Neural progenitor cell (in vitro differentiated cells): ENCODE measurements at regions not wholly inside any gene's neighbourhood (a gene's known extent, or its start where the extent isn't known, plus 50 kb on each side); places are given as distances from the start of the nearest gene placed in this dataset.

Source experiments
- DNase-seq: peaks from one replicate; pipeline ENCODE4 v3.0.0-alpha.2; 2016; ENCODE audit warnings: low spot score
- H2AFZ ChIP-seq: fragments of 200-600 bp; sonication (generic); replicated peaks from 2 replicates; pipeline ENCODE4 v1.6.1; 2016; ENCODE audit warnings: antibody characterized with exemption
- H3F3A ChIP-seq: fragments of 200-600 bp; sonication (generic); 2 replicates; pipeline ENCODE4 v1.6.1; 2016; ENCODE audit warnings: antibody characterized with exemption, low read depth
- H3K27ac ChIP-seq: fragments of 200-600 bp; sonication (generic); 2 replicates; pipeline ENCODE4 v1.5.1; 2016; ENCODE audit warnings: mild to moderate bottlenecking
- H3K27me3 ChIP-seq: fragments of 200-600 bp; sonication (generic); 2 replicates; pipeline ENCODE4 v1.6.1; 2016; ENCODE audit warnings: mild to moderate bottlenecking, moderate library complexity
- H3K36me3 ChIP-seq: fragments of 200-600 bp; sonication (generic); 2 replicates; pipeline ENCODE4 v1.5.1; 2016
- H3K4me1 ChIP-seq: fragments of 200-600 bp; sonication (generic); 2 replicates; pipeline ENCODE4 v1.6.1; 2016; ENCODE audit warnings: mixed run types
- H3K4me2 ChIP-seq: fragments of 200-600 bp; sonication (generic); 2 replicates; pipeline ENCODE4 v1.6.1; 2016
- H3K4me3 ChIP-seq: fragments of 200-600 bp; sonication (generic); 2 replicates; pipeline ENCODE4 v1.5.1; 2016
- H3K79me2 ChIP-seq: fragments of 200-600 bp; sonication (generic); 2 replicates; pipeline ENCODE4 v1.6.1; 2016; ENCODE audit warnings: low read depth
- H3K9ac ChIP-seq: fragments of 200-600 bp; sonication (generic); 2 replicates; pipeline ENCODE4 v1.6.1; 2016
- H3K9me3 ChIP-seq: fragments of 200-600 bp; sonication (generic); 2 replicates; pipeline ENCODE4 v1.5.1; 2016; ENCODE audit warnings: low read depth
- H4K20me1 ChIP-seq: fragments of 200-600 bp; sonication (generic); 2 replicates; pipeline ENCODE4 v1.6.1; 2016; ENCODE audit warnings: low read depth
- H3K27ac Mint-ChIP-seq: 3 replicates; pipeline ENCODE4 v1.8.0; 2021; ENCODE audit warnings: mixed read lengths
- H3K27me3 Mint-ChIP-seq: 2 replicates; pipeline ENCODE4 v1.8.0; 2022; ENCODE audit warnings: low read depth, mild to moderate bottlenecking, inconsistent platforms, moderate library complexity, mixed read lengths; ENCODE audit not compliant: insufficient read depth
- H3K36me3 Mint-ChIP-seq: 3 replicates; pipeline ENCODE4 v1.8.0; 2021; ENCODE audit warnings: mixed read lengths
- H3K4me1 Mint-ChIP-seq: 3 replicates; pipeline ENCODE4 v1.8.0; 2021; ENCODE audit warnings: mixed read lengths
- H3K4me3 Mint-ChIP-seq: 3 replicates; pipeline ENCODE4 v1.8.0; 2021; ENCODE audit warnings: mild to moderate bottlenecking, moderate library complexity, mixed read lengths
- H3K9me3 Mint-ChIP-seq: 3 replicates; pipeline ENCODE4 v1.8.0; 2020; ENCODE audit warnings: mixed read lengths
- EZH2 ChIP-seq: fragments of 200-600 bp; sonication (generic); IDR thresholded peaks from 2 replicates; pipeline ENCODE4 v1.6.1; 2017; ENCODE audit warnings: antibody characterized with exemption, mild to moderate bottlenecking, moderate library complexity
- EZH2phosphoT487 ChIP-seq: fragments of 200-600 bp; sonication (generic); IDR thresholded peaks from 2 replicates; pipeline ENCODE4 v1.6.1; 2017; ENCODE audit warnings: antibody characterized with exemption
- TF ChIP-seq, protein P1 (sequence below): fragments of 200-600 bp; sonication (generic); IDR thresholded peaks from 2 replicates; pipeline ENCODE4 v1.5.1; 2017; ENCODE audit warnings: antibody characterized with exemption, mild to moderate bottlenecking

DNA sequence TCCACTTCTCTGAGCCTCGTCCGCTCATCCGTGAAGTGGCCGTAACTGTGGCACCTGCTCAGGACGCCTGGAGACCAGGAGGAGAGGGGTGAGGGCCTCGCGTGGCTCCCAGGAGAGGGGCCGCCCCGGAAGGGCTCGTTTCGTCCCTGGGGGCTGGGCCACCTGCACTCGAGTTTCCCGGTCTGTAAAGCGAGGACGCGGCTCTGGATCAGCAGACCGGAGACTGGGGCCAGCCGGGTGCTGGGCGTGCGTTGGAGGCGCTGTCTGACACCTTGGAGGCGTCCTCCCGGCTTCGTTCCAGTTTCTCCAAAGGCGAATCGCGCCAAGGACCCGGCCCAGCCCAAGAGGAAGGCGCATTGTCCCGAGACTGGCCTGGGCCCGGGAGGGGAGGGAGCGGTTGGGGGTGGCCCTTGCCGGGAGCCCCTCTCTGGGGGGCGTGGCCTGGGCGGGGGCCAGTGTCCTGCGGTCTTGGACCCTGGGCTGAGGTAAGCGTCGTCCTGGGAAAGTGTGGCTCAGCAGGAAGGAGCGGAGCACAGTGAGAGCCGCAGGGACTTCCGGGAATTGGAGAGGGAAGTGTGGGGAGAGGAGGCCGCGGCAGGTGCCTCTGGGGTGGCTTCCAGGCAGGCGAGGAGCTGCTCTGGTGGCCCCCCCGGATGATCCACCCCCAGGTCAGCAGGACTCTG is 89.6 kb downstream of the FOXL3 start:
- no peaks in the 10 kb centered on the region for H4K20me1 ChIP-seq
- no peaks in the 10 kb centered on the region for H3K36me3 Mint-ChIP-seq
- peaks cover 14% of the 10 kb centered on the region for H3K27me3 Mint-ChIP-seq
- H3K4me3 ChIP-seq = peak overlapping the region; percentile 34
- no peaks in the 10 kb centered on the region for H3K9me3 ChIP-seq
- H3K4me1 ChIP-seq = peaks cover 11% of the 10 kb centered on the region
- no peaks in the 10 kb centered on the region for H3K79me2 ChIP-seq
- peaks cover 15% of the 10 kb centered on the region for H3F3A ChIP-seq
- H3K9ac ChIP-seq = no peak overlapping the region
- H2AFZ ChIP-seq = peak overlapping the region; percentile 26
- no peak overlapping the region for H3K27ac ChIP-seq
- H3K4me3 Mint-ChIP-seq = no peak overlapping the region
- H3K36me3 ChIP-seq = no peaks in the 10 kb centered on the region
- TF ChIP-seq, protein P1, sequence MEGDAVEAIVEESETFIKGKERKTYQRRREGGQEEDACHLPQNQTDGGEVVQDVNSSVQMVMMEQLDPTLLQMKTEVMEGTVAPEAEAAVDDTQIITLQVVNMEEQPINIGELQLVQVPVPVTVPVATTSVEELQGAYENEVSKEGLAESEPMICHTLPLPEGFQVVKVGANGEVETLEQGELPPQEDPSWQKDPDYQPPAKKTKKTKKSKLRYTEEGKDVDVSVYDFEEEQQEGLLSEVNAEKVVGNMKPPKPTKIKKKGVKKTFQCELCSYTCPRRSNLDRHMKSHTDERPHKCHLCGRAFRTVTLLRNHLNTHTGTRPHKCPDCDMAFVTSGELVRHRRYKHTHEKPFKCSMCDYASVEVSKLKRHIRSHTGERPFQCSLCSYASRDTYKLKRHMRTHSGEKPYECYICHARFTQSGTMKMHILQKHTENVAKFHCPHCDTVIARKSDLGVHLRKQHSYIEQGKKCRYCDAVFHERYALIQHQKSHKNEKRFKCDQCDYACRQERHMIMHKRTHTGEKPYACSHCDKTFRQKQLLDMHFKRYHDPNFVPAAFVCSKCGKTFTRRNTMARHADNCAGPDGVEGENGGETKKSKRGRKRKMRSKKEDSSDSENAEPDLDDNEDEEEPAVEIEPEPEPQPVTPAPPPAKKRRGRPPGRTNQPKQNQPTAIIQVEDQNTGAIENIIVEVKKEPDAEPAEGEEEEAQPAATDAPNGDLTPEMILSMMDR = no peak
- TF ChIP-seq EZH2 (peak; percentile 43), EZH2phosphoT487 (no peak)
- peaks cover 13% of the 10 kb centered on the region for H3K9me3 Mint-ChIP-seq
- DNase-seq = peak; percentile 64
- peaks cover 12% of the 10 kb centered on the region for H3K4me1 Mint-ChIP-seq
- peaks cover 22% of the 10 kb centered on the region for H3K27me3 ChIP-seq
- H3K27ac Mint-ChIP-seq = no peak overlapping the region
- peak overlapping the region; percentile 80 for H3K4me2 ChIP-seq

DNA sequence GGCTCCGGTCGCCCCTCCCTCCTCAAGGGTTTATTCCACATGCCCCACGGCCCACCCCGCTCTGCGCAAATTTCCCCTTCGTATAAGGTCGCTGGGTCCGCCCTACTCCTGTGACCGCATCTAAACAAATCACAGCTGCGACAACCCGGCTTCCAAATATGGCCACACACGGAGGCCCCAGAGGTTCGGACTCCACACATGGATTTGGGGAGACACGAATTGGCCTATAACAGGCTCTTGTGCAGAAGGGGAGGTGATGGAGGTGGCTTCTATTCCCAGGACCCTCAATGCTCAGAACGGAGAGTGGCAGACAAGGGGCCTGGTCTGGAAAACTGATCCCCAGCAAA is 90.1 kb downstream of the FOXL3 start:
- DNase-seq = peak; percentile 74
- Histone ChIP-seq H3K4me2 (peak overlapping the region; percentile 80), H3K79me2 (no peaks in the 10 kb centered on the region), H3K4me1 (peaks cover 11% of the 10 kb centered on the region), H4K20me1 (no peaks in the 10 kb centered on the region), H3K27me3 (peaks cover 22% of the 10 kb centered on the region), H2AFZ (peak overlapping the region; percentile 26), H3K4me3 (peak overlapping the region; percentile 34), H3K36me3 (no peaks in the 10 kb centered on the region), H3F3A (peaks cover 15% of the 10 kb centered on the region), H3K9ac (no peak overlapping the region), H3K9me3 (no peaks in the 10 kb centered on the region), H3K27ac (no peak overlapping the region)
- peaks cover 13% of the 10 kb centered on the region for H3K27me3 Mint-ChIP-seq
- H3K36me3 Mint-ChIP-seq = no peaks in the 10 kb centered on the region
- H3K27ac Mint-ChIP-seq = peak overlapping the region; percentile 93
- peaks cover 15% of the 10 kb centered on the region for H3K9me3 Mint-ChIP-seq
- peak overlapping the region; percentile 46 for H3K4me3 Mint-ChIP-seq
- no peak for TF ChIP-seq EZH2phosphoT487
- TF ChIP-seq EZH2 = no peak
- TF ChIP-seq, protein P1 = no peak
- peaks cover 12% of the 10 kb centered on the region for H3K4me1 Mint-ChIP-seq

DNA sequence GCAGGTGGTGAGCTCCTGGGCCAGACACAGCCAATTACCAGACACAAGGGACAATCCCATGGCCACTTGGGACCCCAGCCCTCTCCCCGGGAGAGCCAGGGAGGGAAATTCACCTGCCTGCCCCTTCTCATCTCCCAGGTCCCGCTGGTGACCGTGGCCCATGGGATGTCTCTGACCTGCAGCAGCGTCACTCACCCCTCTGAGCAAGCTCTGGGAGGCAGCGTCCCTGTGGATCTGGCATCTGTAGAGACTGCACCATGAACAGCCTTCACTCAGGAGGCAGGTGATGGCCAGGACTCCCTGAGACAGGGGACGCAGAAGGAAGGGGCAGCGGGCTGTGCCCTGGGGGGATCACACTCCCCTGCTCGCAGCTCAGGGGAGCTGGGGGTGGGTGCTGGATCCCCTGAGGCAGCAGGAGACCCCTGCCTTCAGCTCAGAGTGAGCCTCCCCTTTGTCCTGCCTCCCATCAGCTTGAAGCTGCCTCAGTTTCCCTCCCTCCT is 90.8 kb downstream of the FOXL3 start:
- TF ChIP-seq EZH2phosphoT487 (no peak), EZH2 (no peak)
- TF ChIP-seq, protein P1 = no peak
- H3K27me3 Mint-ChIP-seq = peaks cover 12% of the 10 kb centered on the region
- H2AFZ ChIP-seq = no peak overlapping the region
- H3F3A ChIP-seq = peaks cover 15% of the 10 kb centered on the region
- peak; percentile 42 for DNase-seq
- H3K27ac ChIP-seq = no peak overlapping the region
- H3K27me3 ChIP-seq = peaks cover 22% of the 10 kb centered on the region
- H3K4me2 ChIP-seq = peak overlapping the region; percentile 45
- no peaks in the 10 kb centered on the region for H4K20me1 ChIP-seq
- H3K4me3 ChIP-seq = no peak overlapping the region
- H3K36me3 Mint-ChIP-seq = no peaks in the 10 kb centered on the region
- no peak overlapping the region for H3K9ac ChIP-seq
- H3K9me3 ChIP-seq = no peaks in the 10 kb centered on the region
- H3K4me3 Mint-ChIP-seq = no peak overlapping the region
- H3K4me1 ChIP-seq = peaks cover 11% of the 10 kb centered on the region
- peaks cover 20% of the 10 kb centered on the region for H3K9me3 Mint-ChIP-seq
- no peak overlapping the region for H3K27ac Mint-ChIP-seq
- H3K4me1 Mint-ChIP-seq = peaks cover 12% of the 10 kb centered on the region
- H3K79me2 ChIP-seq = no peaks in the 10 kb centered on the region
- no peaks in the 10 kb centered on the region for H3K36me3 ChIP-seq
